ENCODE measurements at regions not wholly inside any gene's neighbourhood (a gene's known extent, or its start where the extent isn't known, plus 50 kb on each side); places are given as distances from the start of the nearest gene placed in this dataset.

DNA sequence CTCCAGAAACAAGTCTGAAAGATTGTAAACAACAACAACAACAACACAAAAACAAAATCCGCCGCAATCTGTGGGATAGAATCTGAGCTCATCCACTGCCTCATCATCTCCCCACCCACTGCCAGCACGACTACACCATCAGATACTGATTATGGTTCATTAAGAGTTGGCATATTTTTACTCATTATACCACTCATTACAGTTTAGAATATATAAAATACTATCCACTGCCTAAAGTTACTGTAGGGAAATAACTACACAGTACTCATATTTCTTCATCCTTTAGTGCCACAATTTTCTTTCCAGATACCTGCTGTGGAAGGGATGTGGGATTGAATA is 152.5 kb upstream of the PEX5L start:
- TF ChIP-seq, protein P1, sequence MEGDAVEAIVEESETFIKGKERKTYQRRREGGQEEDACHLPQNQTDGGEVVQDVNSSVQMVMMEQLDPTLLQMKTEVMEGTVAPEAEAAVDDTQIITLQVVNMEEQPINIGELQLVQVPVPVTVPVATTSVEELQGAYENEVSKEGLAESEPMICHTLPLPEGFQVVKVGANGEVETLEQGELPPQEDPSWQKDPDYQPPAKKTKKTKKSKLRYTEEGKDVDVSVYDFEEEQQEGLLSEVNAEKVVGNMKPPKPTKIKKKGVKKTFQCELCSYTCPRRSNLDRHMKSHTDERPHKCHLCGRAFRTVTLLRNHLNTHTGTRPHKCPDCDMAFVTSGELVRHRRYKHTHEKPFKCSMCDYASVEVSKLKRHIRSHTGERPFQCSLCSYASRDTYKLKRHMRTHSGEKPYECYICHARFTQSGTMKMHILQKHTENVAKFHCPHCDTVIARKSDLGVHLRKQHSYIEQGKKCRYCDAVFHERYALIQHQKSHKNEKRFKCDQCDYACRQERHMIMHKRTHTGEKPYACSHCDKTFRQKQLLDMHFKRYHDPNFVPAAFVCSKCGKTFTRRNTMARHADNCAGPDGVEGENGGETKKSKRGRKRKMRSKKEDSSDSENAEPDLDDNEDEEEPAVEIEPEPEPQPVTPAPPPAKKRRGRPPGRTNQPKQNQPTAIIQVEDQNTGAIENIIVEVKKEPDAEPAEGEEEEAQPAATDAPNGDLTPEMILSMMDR (IDR thresholded peaks at IDR 0.05; ENCODE audit: control insufficient read depth, insufficient read depth, low read depth, low read length, missing control alignments), result no peak
- no peak overlapping the region for H3K4me3 ChIP-seq (ENCODE audit: control insufficient read depth, low read depth, low read length)
- DNase-seq (ENCODE audit: low read depth), result no peak

DNA sequence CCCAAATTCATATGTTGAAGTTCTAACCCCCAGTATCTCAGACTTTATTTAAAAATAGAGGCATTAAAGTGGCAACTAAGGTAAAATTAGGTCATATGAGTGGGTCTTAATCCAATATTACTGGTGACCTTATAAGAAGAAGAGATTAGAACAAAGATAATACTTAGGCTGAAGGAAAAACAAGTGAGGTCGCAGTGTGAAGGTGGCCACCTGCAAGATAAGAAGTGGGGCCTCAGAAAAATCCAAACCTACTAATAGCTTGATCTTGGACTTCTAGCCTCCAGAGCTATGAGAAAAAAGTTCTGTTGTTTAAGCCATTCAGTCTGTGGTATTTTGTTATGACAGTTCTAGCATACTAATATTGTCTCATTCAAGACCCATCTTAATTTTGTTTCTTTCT is 159.9 kb upstream of the PEX5L start:
- H3K4me3 ChIP-seq (ENCODE audit: control insufficient read depth, low read depth, low read length), result no peak overlapping the region
- TF ChIP-seq, protein P1 (IDR thresholded peaks at IDR 0.05; ENCODE audit: control insufficient read depth, insufficient read depth, low read depth, low read length, missing control alignments), result no peak
- DNase-seq (ENCODE audit: low read depth), result no peak

DNA sequence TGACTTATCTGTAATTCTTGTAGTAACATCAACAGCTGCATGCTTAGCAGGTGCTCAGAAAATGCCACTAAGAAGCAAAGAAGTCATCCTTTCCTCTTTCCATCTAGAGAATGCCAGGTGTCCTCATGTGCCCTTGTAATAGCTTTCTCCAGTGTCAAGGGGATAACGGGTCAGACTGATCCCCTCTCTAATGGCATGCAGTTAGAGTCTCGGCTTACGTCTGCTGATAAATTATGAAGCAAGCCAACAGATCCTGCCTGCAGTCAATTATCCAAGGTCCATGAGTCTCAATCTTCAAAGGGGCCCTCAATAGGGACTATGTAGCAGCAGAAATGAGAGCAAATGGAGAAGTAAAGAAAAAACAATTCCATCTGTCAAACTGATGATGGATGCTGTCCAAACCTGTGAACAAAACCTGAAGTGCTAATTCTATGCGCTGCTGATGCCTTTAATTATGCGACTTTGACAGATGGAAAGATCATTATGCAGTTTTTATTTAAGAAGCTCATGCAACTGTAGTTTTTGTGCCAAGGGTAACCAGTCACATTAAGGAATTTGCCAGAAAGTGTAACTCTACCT is 162.8 kb upstream of the PEX5L start:
- no peak overlapping the region for H3K4me3 ChIP-seq (ENCODE audit: control insufficient read depth, low read depth, low read length)
- DNase-seq (ENCODE audit: low read depth), result no peak
- TF ChIP-seq, protein P1 (IDR thresholded peaks at IDR 0.05; ENCODE audit: control insufficient read depth, insufficient read depth, low read depth, low read length, missing control alignments), result no peak

DNA sequence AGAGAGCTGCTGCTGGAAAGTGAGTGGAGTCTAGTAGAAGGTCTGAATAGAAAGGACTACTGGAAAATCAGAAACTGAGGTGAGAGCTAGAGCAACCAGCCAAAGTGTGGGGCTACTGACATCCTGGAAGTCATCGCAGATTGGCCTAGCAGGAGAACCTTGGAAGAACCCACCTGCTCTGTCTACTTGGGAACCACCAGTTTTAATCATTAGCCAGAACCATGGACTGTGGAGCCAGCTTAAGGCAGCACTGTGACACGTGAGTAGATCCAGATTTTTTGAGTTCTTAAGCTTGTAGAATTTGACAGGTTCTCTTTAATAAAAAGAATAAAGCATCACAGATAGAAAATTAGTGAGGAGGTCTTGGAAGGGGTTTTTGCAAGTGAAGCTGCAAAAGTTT is 179.1 kb upstream of the PEX5L start:
- no peak for DNase-seq (ENCODE audit: low read depth)
- H3K4me3 ChIP-seq (ENCODE audit: control insufficient read depth, low read depth, low read length), result no peak overlapping the region
- TF ChIP-seq, protein P1 (IDR thresholded peaks at IDR 0.05; ENCODE audit: control insufficient read depth, insufficient read depth, low read depth, low read length, missing control alignments), result no peak

DNA sequence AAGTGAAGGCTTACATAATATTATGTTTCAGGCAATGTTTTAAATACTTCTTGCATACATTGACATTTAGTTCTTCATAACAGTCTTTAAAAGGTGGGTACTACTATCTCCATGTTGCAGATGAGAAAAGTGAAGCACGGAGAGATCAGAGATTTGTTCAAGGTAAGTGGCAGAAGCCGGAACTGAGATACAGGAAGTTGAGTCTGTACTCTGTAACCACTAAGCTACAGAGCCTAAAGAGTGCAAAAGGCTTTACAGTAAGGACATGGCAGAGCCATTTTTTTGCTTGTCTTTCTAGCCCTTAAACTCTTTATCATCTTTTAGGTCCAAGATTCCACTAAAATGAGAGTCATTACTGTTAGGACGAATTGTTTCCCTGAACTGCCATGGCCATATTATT is 186.5 kb upstream of the PEX5L start:
- TF ChIP-seq, protein P1 (IDR thresholded peaks at IDR 0.05; ENCODE audit: control insufficient read depth, insufficient read depth, low read depth, low read length, missing control alignments), result no peak
- H3K4me3 ChIP-seq (ENCODE audit: control insufficient read depth, low read depth, low read length), result no peak overlapping the region
- no peak for DNase-seq (ENCODE audit: low read depth)

DNA sequence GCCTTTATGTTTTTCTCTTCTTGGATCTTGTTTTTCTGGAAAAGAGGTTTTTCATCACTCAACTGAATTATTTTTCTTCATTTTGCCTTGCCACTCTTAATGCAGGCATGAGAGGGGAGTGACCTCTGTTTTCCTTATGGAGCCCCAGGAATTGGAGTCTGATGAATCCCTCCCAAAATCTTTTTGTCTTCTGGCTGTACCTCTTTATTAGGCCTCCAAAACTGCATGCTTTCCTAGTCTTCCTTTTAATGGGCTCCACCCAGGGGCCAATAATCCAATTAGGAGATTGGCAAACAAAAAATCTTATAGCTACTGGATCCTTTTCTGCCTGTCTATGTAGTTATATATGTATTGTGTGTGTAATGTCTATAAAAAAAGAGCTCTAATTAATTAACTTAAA is 192.4 kb upstream of the PEX5L start:
- H3K4me3 ChIP-seq (ENCODE audit: control insufficient read depth, low read depth, low read length), result no peak overlapping the region
- TF ChIP-seq, protein P1 (IDR thresholded peaks at IDR 0.05; ENCODE audit: control insufficient read depth, insufficient read depth, low read depth, low read length, missing control alignments), result no peak
- no peak for DNase-seq (ENCODE audit: low read depth)

DNA sequence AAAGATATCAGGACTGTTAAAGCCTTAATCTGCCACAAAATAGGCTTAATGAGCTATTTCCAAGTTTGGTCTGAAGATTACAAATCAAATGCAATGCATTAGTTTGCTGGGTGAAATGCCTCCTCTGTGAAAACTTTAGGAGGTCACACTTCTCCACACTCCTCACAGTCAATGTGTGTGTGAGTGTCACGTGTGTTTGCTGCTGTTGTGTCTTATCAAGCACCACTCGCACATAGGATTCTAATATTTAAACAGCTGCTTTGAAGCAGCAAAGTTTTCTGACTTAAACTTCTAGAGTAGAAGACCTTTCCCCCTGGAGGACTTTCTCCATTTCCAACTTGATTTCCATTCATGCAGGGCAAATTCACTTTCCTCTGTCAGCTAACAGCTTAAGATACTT is 203.2 kb upstream of the PEX5L start:
- TF ChIP-seq, protein P1 (IDR thresholded peaks at IDR 0.05; ENCODE audit: control insufficient read depth, insufficient read depth, low read depth, low read length, missing control alignments), result no peak
- no peak overlapping the region for H3K4me3 ChIP-seq (ENCODE audit: control insufficient read depth, low read depth, low read length)
- no peak for DNase-seq (ENCODE audit: low read depth)
